ENCODE measurements at regions not wholly inside any gene's neighbourhood (a gene's known extent, or its start where the extent isn't known, plus 50 kb on each side); places are given as distances from the start of the nearest gene placed in this dataset.

GRCh38 chr3:25099666-25100065 is 328.4 kb upstream of the RARB start (continued):
- TF ChIP-seq ZNF114 (CRISPR knock-in tag; IDR thresholded peaks at IDR 0.05) (no peak), JUNB (IDR thresholded peaks at IDR 0.05; ENCODE audit: unreplicated experiment) (no peak), ZNF331 (CRISPR knock-in tag; IDR thresholded peaks at IDR 0.05; ENCODE audit: low read depth) (no peak), POLR2AphosphoS5 (IDR thresholded peaks at IDR 0.05; ENCODE audit: low read depth) (no peak)

- H3K4me3 ChIP-seq, result no peak overlapping the region
- no peaks in the 10 kb centered on the region for H3K79me2 ChIP-seq (replicated peaks; ENCODE audit: insufficient read depth)
- H4K20me1 ChIP-seq (replicated peaks; ENCODE audit: insufficient read depth), result no peaks in the 10 kb centered on the region
- no peak for DNase-seq (ENCODE audit: low spot score)
- no peaks in the 10 kb centered on the region for H3K36me3 ChIP-seq (ENCODE audit: insufficient read depth)
- no peaks in the 10 kb centered on the region for H3F3A ChIP-seq (replicated peaks; ENCODE audit: low read depth)
- H3K9me3 Mint-ChIP-seq, result no peaks in the 10 kb centered on the region
- H3K4me1 Mint-ChIP-seq, result no peaks in the 10 kb centered on the region
- H3K27me3 ChIP-seq (ENCODE audit: insufficient read depth), result no peaks in the 10 kb centered on the region
- H3K36me3 Mint-ChIP-seq (ENCODE audit: low read depth), result no peaks in the 10 kb centered on the region
- no peak overlapping the region for H3K4me2 ChIP-seq
- H3K4me3 Mint-ChIP-seq, result no peak overlapping the region
- H3K9me2 ChIP-seq (ENCODE audit: insufficient read depth), result no peaks in the 10 kb centered on the region
- H2AFZ ChIP-seq, result no peak overlapping the region
- H3K27me3 Mint-ChIP-seq (ENCODE audit: insufficient read depth, low read depth, poor library complexity), result peaks cover 2% of the 10 kb centered on the region
- no peak for TF ChIP-seq POLR2AphosphoS5 (IDR thresholded peaks at IDR 0.05; ENCODE audit: low read depth)
- no peak for TF ChIP-seq STAT1 (IDR thresholded peaks at IDR 0.05; ENCODE audit: unreplicated experiment)
- no peak for TF ChIP-seq CREB1 (CRISPR knock-in tag; IDR thresholded peaks at IDR 0.05; ENCODE audit: low read depth)
- TF ChIP-seq REST (IDR thresholded peaks at IDR 0.05; ENCODE audit: unreplicated experiment), result no peak
- no peak for TF ChIP-seq CTCF (conservative IDR thresholded peaks at IDR 0.05; ENCODE audit: low read depth in 2 of 2)
- TF ChIP-seq ZNF462 (CRISPR knock-in tag; IDR thresholded peaks at IDR 0.05), result no peak
- no peak for TF ChIP-seq EZH2phosphoT487 (IDR thresholded peaks at IDR 0.05; ENCODE audit: unreplicated experiment)
- TF ChIP-seq JUNB (IDR thresholded peaks at IDR 0.05; ENCODE audit: unreplicated experiment), result no peak
- TF ChIP-seq EZH2 (IDR thresholded peaks at IDR 0.05; ENCODE audit: low read depth, unreplicated experiment), result no peak
- no peak overlapping the region for H3K27ac ChIP-seq (ENCODE audit: low read depth)
- ATAC-seq, result no peak
- H3K27ac Mint-ChIP-seq, result no peak overlapping the region
- H3K4me1 ChIP-seq (ENCODE audit: insufficient read depth), result no peaks in the 10 kb centered on the region
Measured at GRCh38 chr3:25103391-25103790, 324.7 kb upstream of the RARB start.
